Fibroblast of villous mesenchyme (primary cell): ENCODE measurements at regions not wholly inside any gene's neighbourhood (a gene's known extent, or its start where the extent isn't known, plus 50 kb on each side); places are given as distances from the start of the nearest gene placed in this dataset.

Experiments
- DNase-seq: peaks from one replicate; pipeline ENCODE4 v3.0.0-alpha.2; 2010; ENCODE audit warnings: low read depth
- H3K4me3 ChIP-seq: 2 replicates; pipeline ENCODE4 v1.5.1; 2011; ENCODE audit warnings: low read depth, mild to moderate bottlenecking, low read length
- TF ChIP-seq, protein P1 (sequence below): IDR thresholded peaks from 2 replicates; pipeline ENCODE4 v1.5.1; 2012; ENCODE audit warnings: low read depth, mild to moderate bottlenecking, low read length; ENCODE audit not compliant: insufficient read depth

- no peak overlapping the region for H3K4me3 ChIP-seq
- DNase-seq = peak; percentile 7
- TF ChIP-seq, protein P1, sequence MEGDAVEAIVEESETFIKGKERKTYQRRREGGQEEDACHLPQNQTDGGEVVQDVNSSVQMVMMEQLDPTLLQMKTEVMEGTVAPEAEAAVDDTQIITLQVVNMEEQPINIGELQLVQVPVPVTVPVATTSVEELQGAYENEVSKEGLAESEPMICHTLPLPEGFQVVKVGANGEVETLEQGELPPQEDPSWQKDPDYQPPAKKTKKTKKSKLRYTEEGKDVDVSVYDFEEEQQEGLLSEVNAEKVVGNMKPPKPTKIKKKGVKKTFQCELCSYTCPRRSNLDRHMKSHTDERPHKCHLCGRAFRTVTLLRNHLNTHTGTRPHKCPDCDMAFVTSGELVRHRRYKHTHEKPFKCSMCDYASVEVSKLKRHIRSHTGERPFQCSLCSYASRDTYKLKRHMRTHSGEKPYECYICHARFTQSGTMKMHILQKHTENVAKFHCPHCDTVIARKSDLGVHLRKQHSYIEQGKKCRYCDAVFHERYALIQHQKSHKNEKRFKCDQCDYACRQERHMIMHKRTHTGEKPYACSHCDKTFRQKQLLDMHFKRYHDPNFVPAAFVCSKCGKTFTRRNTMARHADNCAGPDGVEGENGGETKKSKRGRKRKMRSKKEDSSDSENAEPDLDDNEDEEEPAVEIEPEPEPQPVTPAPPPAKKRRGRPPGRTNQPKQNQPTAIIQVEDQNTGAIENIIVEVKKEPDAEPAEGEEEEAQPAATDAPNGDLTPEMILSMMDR = no peak
These were observed 567.9 kb downstream of the MED13L start for GRCh38 chr12:115709540-115710011.

GRCh38 chr12:115708801-115709200, 568.7 kb downstream of the MED13L start:
- no peak for DNase-seq
- no peak overlapping the region for H3K4me3 ChIP-seq
- TF ChIP-seq, protein P1 = no peak

GRCh38 chr12:115700896-115701465, 576.5 kb downstream of the MED13L start:
- H3K4me3 ChIP-seq = no peak overlapping the region
- DNase-seq = peak; percentile 22
- TF ChIP-seq, protein P1 = no peak

DNA sequence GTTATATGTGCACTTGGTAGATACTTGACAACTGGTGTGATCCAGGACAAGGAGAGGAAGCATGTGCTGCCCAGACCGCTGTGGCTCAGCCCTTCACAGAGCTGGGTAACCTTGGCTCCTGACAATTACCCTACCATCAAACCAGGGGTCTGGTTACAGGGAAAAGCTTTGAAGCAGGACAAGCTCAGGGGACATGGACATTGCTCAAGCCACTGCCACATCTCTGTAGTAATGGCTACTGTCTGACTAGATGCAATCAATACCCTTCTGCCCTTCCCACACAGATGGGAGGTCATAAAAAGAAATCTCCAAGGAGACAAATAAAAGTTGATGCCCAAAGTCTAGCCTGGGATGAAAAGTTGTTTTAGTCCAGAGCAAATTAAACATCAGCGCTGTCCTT, 577.4 kb downstream of the MED13L start:
- H3K4me3 ChIP-seq = no peak overlapping the region
- TF ChIP-seq, protein P1 = no peak
- no peak for DNase-seq

DNA sequence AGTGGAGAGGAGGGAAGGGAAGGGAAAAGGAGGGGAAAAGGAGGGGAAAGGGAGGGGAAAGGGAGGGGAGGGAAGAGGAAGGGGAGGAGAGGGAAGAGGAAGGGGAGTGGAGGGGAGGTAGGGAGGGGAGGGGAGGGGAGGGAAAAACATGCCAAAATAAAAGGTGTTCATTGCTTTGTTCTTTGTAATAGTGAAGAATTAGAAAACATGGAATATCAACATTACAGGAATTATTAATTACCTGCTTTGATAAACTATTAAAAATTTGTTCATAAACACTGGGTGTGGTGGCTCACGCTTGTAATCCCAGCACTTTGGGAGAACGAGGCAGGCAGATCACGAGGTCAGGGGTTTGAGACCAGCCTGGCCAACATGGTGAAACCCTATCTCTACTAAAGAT, 579.2 kb downstream of the MED13L start:
- no peak for DNase-seq
- no peak overlapping the region for H3K4me3 ChIP-seq
- TF ChIP-seq, protein P1 = no peak

GRCh38 chr12:115697340-115697739, 580.2 kb downstream of the MED13L start:
- TF ChIP-seq, protein P1 = no peak
- no peak for DNase-seq
- H3K4me3 ChIP-seq = no peak overlapping the region

GRCh38 chr12:115694564-115694963, 582.9 kb downstream of the MED13L start:
- TF ChIP-seq, protein P1 = no peak
- DNase-seq = no peak
- H3K4me3 ChIP-seq = no peak overlapping the region
